ENCODE measurements at regions not wholly inside any gene's neighbourhood (a gene's known extent, or its start where the extent isn't known, plus 50 kb on each side); places are given as distances from the start of the nearest gene placed in this dataset.
"Not testable (repeated sequence)": the region's sequence is repeated elsewhere in the genome, so short reads cannot be mapped to it uniquely, and the experiment has no call there.

- no peak for DNase-seq
Measured at GRCh38 chr17:5871666-5872065, 198.5 kb upstream of the WSCD1 start.

GRCh38 chr17:5872831-5873230, 197.3 kb upstream of the WSCD1 start:
- no peak for DNase-seq

GRCh38 chr17:5873781-5874180, 196.4 kb upstream of the WSCD1 start:
- no peak for DNase-seq

GRCh38 chr17:5874486-5874885, 195.7 kb upstream of the WSCD1 start:
- peak; percentile 61 for DNase-seq

GRCh38 chr17:5877366-5877765, 192.8 kb upstream of the WSCD1 start:
- DNase-seq = no peak

GRCh38 chr17:5877948-5878347, 192.2 kb upstream of the WSCD1 start:
- DNase-seq = no peak

GRCh38 chr17:5881849-5882248, 188.3 kb upstream of the WSCD1 start:
- no peak for DNase-seq

- DNase-seq = peak; percentile 18
Measured at GRCh38 chr17:5883775-5884665, 186.2 kb upstream of the WSCD1 start.

GRCh38 chr17:5885336-5885735, 184.8 kb upstream of the WSCD1 start:
- no peak for DNase-seq

- DNase-seq = no peak
Measured at GRCh38 chr17:5888811-5889210, 181.4 kb upstream of the WSCD1 start.

- DNase-seq = no peak
Measured at GRCh38 chr17:5892921-5893675, 177.1 kb upstream of the WSCD1 start.

- no peak for DNase-seq
Measured at GRCh38 chr17:5893741-5894140, 176.4 kb upstream of the WSCD1 start.

GRCh38 chr17:5895276-5895675, 174.9 kb upstream of the WSCD1 start:
- no peak for DNase-seq

GRCh38 chr17:5896215-5896614, 174.0 kb upstream of the WSCD1 start:
- no peak for DNase-seq

GRCh38 chr17:5897275-5897911, 172.8 kb upstream of the WSCD1 start:
- no peak for DNase-seq

- DNase-seq = not testable (repeated sequence)
Measured at GRCh38 chr17:5897981-5898380, 172.2 kb upstream of the WSCD1 start.

- DNase-seq = no peak
Measured at GRCh38 chr17:5898406-5898805, 171.8 kb upstream of the WSCD1 start.

- DNase-seq = no peak
Measured at GRCh38 chr17:5899496-5900195, 170.5 kb upstream of the WSCD1 start.

GRCh38 chr17:5901731-5902130, 168.4 kb upstream of the WSCD1 start:
- DNase-seq = no peak

- DNase-seq = no peak
Measured at GRCh38 chr17:5902181-5903140, 167.7 kb upstream of the WSCD1 start.

GRCh38 chr17:5911919-5912318, 158.3 kb upstream of the WSCD1 start:
- no peak for DNase-seq

GRCh38 chr17:5913032-5913531, 157.1 kb upstream of the WSCD1 start:
- no peak for DNase-seq

All from fibroblast of skin of right biceps (primary cell).